ENCODE measurements at regions not wholly inside any gene's neighbourhood (a gene's known extent, or its start where the extent isn't known, plus 50 kb on each side); places are given as distances from the start of the nearest gene placed in this dataset.

DNA sequence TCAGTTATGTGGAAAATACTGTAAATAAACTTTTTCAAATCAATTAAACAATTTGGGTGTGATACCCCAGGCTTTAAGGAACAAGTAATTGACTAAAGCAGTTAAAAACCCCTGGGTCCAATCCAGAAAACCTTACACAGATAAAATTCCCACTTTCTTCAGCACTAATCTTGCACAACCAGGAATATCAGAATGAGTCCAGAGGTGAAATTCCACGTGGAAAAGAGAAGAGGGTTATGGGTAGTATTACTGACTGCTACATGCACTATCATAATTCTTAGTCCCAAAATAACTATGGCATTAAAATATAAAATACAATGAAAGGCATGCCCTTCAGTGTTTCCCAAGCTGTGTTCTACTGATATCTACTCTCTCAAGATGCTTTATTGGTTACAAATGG, 135.7 kb upstream of the STEAP4 start:
- TF ChIP-seq, protein P1, sequence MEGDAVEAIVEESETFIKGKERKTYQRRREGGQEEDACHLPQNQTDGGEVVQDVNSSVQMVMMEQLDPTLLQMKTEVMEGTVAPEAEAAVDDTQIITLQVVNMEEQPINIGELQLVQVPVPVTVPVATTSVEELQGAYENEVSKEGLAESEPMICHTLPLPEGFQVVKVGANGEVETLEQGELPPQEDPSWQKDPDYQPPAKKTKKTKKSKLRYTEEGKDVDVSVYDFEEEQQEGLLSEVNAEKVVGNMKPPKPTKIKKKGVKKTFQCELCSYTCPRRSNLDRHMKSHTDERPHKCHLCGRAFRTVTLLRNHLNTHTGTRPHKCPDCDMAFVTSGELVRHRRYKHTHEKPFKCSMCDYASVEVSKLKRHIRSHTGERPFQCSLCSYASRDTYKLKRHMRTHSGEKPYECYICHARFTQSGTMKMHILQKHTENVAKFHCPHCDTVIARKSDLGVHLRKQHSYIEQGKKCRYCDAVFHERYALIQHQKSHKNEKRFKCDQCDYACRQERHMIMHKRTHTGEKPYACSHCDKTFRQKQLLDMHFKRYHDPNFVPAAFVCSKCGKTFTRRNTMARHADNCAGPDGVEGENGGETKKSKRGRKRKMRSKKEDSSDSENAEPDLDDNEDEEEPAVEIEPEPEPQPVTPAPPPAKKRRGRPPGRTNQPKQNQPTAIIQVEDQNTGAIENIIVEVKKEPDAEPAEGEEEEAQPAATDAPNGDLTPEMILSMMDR (IDR thresholded peaks at IDR 0.05), result no peak
- TF ChIP-seq EP300 (IDR thresholded peaks at IDR 0.05) (no peak), POLR2A (IDR thresholded peaks at IDR 0.05) (no peak)

All from tibial nerve (tissue), 4 donors.